PC-9 (cell line): ENCODE measurements at regions not wholly inside any gene's neighbourhood (a gene's known extent, or its start where the extent isn't known, plus 50 kb on each side); places are given as distances from the start of the nearest gene placed in this dataset.

Experiments used
- BruUV-seq: library from RNA; stranded (reverse); fragments of 400-500 nt; replicated peaks from 2 replicates; lab custom pipeline; 2021; lab: Mats Ljungman, UMichigan
- CTCF ChIA-PET: fragments of 300-600 bp; sonication (Branson Sonifier 250); formaldehyde crosslinking; loops from one replicate; lab custom pipeline; 2022; ENCODE audit warnings: antibody characterized with exemption; lab: Charles Lee
- POLR2A ChIA-PET: fragments of 300-600 bp; sonication (Branson Sonifier 250); formaldehyde crosslinking; loops from one replicate; lab custom pipeline; 2022; ENCODE audit warnings: antibody characterized with exemption; ENCODE audit not compliant: unreplicated experiment; lab: Charles Lee
- DNase-seq, 2 experiments: peaks; one replicate each; pipeline versions ENCODE4 v3.0.0 to v3.0.0-alpha.2; 2015 to 2022; ENCODE audit warnings: mixed read lengths in 1 of 2
- H2AFZ ChIP-seq: fragments of 200-600 bp; sonication (generic); 2 replicates; pipeline ENCODE4 v1.8.1; 2017; ENCODE audit warnings: antibody characterized with exemption
- H3F3A ChIP-seq: fragments of 200-600 bp; sonication (generic); 2 replicates; pipeline ENCODE4 v1.8.1; 2017; ENCODE audit warnings: antibody characterized with exemption, mild to moderate bottlenecking, low read depth; ENCODE audit not compliant: insufficient read depth
- H3K27ac ChIP-seq: fragments of 200-600 bp; sonication (generic); 2 replicates; pipeline ENCODE4 v1.6.1; 2016; ENCODE audit warnings: mixed run types
- H3K27me3 ChIP-seq: fragments of 200-600 bp; sonication (generic); 2 replicates; pipeline ENCODE4 v1.6.1; 2016; ENCODE audit warnings: low read depth, mixed run types; ENCODE audit not compliant: insufficient read depth
- H3K36me3 ChIP-seq: fragments of 200-600 bp; sonication (generic); 2 replicates; pipeline ENCODE4 v1.6.1; 2016; ENCODE audit warnings: low read depth, mixed run types
- H3K4me1 ChIP-seq: fragments of 200-600 bp; sonication (generic); replicated peaks from 2 replicates; pipeline ENCODE4 v1.6.1; 2016; ENCODE audit warnings: mixed run types; ENCODE audit not compliant: insufficient read depth
- H3K4me2 ChIP-seq: fragments of 200-600 bp; sonication (generic); 2 replicates; pipeline ENCODE4 v1.6.1; 2017; ENCODE audit warnings: mixed run types
- H3K4me3 ChIP-seq: fragments of 200-600 bp; sonication (generic); 2 replicates; pipeline ENCODE4 v1.6.1; 2016; ENCODE audit warnings: mixed run types
- H3K79me2 ChIP-seq: fragments of 200-600 bp; sonication (generic); 2 replicates; pipeline ENCODE4 v1.6.1; 2017; ENCODE audit warnings: low read depth, mixed run types
- H3K9me2 ChIP-seq: fragments of 200-600 bp; sonication (generic); 2 replicates; pipeline ENCODE4 v1.8.1; 2017; ENCODE audit warnings: mild to moderate bottlenecking; ENCODE audit not compliant: insufficient read depth
- H3K9me3 ChIP-seq: fragments of 200-600 bp; sonication (generic); 2 replicates; pipeline ENCODE4 v1.8.1; 2016; ENCODE audit warnings: low read depth; ENCODE audit not compliant: insufficient read depth
- H4K20me1 ChIP-seq: fragments of 200-600 bp; sonication (generic); 2 replicates; pipeline ENCODE4 v1.8.1; 2017; ENCODE audit not compliant: insufficient read depth
- EZH2 ChIP-seq: fragments of 200-600 bp; sonication (generic); IDR thresholded peaks from 2 replicates; pipeline ENCODE4 v1.8.0; 2017; ENCODE audit warnings: antibody characterized with exemption, low read depth
- intact Hi-C: fragments of 100-400 bp; cut with micrococcal nuclease; formaldehyde crosslinking; loops from one replicate; pipeline ENCODE4 v1.10.0; 2022; ENCODE audit not compliant: unreplicated experiment
- TF ChIP-seq, protein P1 (sequence below): fragments of 200-600 bp; sonication (generic); conservative IDR thresholded peaks from 2 replicates; pipeline ENCODE4 v1.6.1; 2017; ENCODE audit warnings: mixed run types, antibody characterized with exemption, mild to moderate bottlenecking, moderate library complexity

DNA sequence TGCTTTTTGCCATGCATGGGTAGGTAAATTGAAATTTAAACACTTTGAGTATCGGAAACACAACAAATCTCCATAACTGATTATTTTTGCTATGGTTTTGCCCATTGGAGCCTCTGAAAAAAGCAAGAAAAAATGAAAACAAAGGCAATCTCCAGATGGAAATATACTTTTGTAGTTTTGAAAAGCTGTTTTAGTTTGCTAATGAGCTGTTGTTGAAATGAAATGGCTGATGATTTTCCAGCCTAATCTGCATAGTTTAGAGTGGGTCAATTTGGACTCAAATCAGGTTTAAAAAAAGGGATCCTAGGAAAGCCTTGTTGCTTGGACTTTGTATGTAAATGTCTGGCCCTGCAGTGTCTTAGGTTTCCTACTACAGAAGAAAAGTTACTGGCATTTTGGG lies 285.8 kb downstream of the CAAP1 start:
- ChIA-PET POLR2A (interaction anchor here (0.6 kb wide), 1 partner anchor 893 kb away, joined by 3 read pairs; no protein-coding TSS in a partner anchor), CTCF (interaction anchor here (0.6 kb wide), 1 partner anchor 572 kb away, joined by 3 read pairs; no protein-coding TSS in a partner anchor)
- no peaks in the 10 kb centered on the region for H3K27me3 ChIP-seq
- no peaks in the 10 kb centered on the region for H3F3A ChIP-seq
- no peaks in the 10 kb centered on the region for H3K9me2 ChIP-seq
- no peak overlapping the region for H2AFZ ChIP-seq
- TF ChIP-seq, protein P1, sequence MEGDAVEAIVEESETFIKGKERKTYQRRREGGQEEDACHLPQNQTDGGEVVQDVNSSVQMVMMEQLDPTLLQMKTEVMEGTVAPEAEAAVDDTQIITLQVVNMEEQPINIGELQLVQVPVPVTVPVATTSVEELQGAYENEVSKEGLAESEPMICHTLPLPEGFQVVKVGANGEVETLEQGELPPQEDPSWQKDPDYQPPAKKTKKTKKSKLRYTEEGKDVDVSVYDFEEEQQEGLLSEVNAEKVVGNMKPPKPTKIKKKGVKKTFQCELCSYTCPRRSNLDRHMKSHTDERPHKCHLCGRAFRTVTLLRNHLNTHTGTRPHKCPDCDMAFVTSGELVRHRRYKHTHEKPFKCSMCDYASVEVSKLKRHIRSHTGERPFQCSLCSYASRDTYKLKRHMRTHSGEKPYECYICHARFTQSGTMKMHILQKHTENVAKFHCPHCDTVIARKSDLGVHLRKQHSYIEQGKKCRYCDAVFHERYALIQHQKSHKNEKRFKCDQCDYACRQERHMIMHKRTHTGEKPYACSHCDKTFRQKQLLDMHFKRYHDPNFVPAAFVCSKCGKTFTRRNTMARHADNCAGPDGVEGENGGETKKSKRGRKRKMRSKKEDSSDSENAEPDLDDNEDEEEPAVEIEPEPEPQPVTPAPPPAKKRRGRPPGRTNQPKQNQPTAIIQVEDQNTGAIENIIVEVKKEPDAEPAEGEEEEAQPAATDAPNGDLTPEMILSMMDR = no peak
- no peak for TF ChIP-seq EZH2
- H3K27ac ChIP-seq = no peak overlapping the region
- intact Hi-C loops = no loop called here
- H3K79me2 ChIP-seq = no peaks in the 10 kb centered on the region
- DNase-seq = no peak
- no TSS peak for BruUV-seq
- no peaks in the 10 kb centered on the region for H4K20me1 ChIP-seq
- H3K36me3 ChIP-seq = no peaks in the 10 kb centered on the region
- H3K9me3 ChIP-seq = no peaks in the 10 kb centered on the region
- H3K4me2 ChIP-seq = no peak overlapping the region
- no peaks in the 10 kb centered on the region for H3K4me1 ChIP-seq
- no peak overlapping the region for H3K4me3 ChIP-seq

DNA sequence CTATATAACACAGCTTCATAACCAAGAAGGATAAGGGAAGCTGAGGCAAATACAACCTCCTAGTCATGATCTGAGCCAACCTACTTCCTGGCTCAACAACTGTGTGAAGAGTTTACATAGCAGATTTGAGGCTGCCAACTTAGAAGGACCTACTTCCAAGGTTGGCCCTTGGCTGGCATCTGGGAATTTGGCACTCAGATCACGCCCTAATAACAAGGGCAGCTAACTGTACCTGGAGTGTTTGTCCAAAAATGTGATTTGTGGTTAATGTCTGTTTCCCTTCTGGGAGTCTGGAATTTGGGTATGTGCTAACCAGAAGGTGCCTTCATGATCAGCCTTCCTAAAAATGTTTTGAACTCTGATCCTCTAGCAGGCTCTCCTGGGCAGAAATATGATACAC lies 287.2 kb downstream of the CAAP1 start:
- Histone ChIP-seq H4K20me1 (no peaks in the 10 kb centered on the region), H2AFZ (no peak overlapping the region), H3K9me3 (no peaks in the 10 kb centered on the region), H3K27me3 (no peaks in the 10 kb centered on the region), H3K4me3 (no peak overlapping the region), H3K4me1 (no peaks in the 10 kb centered on the region), H3K36me3 (no peaks in the 10 kb centered on the region), H3K27ac (no peak overlapping the region), H3K9me2 (no peaks in the 10 kb centered on the region), H3K79me2 (no peaks in the 10 kb centered on the region), H3F3A (no peaks in the 10 kb centered on the region), H3K4me2 (no peak overlapping the region)
- no TSS peak for BruUV-seq
- no peak for DNase-seq
- no peak for TF ChIP-seq EZH2
- TF ChIP-seq, protein P1 = no peak
- POLR2A ChIA-PET = no interaction called here
- intact Hi-C loops = no loop called here
- CTCF ChIA-PET = no interaction called here

DNA sequence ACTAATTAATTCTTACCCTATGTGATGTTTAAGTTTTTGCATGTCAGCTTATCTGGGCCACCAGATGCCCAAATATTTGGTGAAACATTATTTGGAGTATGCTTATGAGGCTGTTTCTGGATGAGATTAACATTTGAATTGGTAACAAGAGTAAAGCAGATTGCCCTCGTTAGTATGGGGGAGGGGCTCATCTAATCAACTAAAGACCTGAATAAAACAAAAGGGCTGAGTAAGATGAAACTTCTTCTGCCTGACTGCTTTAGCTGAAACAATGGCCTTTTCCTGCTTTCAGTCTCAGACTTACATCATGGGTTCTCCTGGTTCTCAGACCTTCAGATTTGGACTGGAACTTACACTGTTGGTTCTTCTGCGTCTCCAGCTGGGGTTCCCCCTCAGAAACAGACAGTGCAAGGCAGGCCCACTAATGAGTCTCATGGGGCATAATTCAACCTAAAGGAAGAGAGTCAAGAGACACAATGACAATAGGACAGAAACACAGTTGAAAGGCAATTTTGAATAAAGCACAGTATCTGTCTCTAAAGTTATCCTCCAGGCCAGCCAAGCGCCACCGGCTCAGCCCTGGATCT lies 288.4 kb downstream of the CAAP1 start:
- ChIA-PET CTCF (no interaction called here), POLR2A (no interaction called here)
- Histone ChIP-seq H3K4me2 (no peak overlapping the region), H2AFZ (no peak overlapping the region), H3K9me2 (no peaks in the 10 kb centered on the region), H3K27ac (no peak overlapping the region), H3K9me3 (no peaks in the 10 kb centered on the region), H3K4me3 (no peak overlapping the region), H3K27me3 (no peaks in the 10 kb centered on the region), H3K36me3 (no peaks in the 10 kb centered on the region), H4K20me1 (no peaks in the 10 kb centered on the region), H3K4me1 (no peaks in the 10 kb centered on the region), H3K79me2 (no peaks in the 10 kb centered on the region), H3F3A (no peaks in the 10 kb centered on the region)
- intact Hi-C loops = no loop called here
- TF ChIP-seq EZH2 = no peak
- TF ChIP-seq, protein P1 = no peak
- no peak for DNase-seq
- BruUV-seq = no TSS peak
